ENCODE measurements at regions not wholly inside any gene's neighbourhood (a gene's known extent, or its start where the extent isn't known, plus 50 kb on each side); places are given as distances from the start of the nearest gene placed in this dataset.

GRCh38 chr14:56498112-56498511, 81.5 kb upstream of the TMEM260 start:
- Histone ChIP-seq H3F3A (ENCODE audit: insufficient read depth, low read length) (no peaks in the 10 kb centered on the region), H3K27ac (ENCODE audit: low read depth, low read length, poor library complexity, severe bottlenecking) (no peak overlapping the region), H3K27me3 (ENCODE audit: insufficient read depth, low read length) (no peaks in the 10 kb centered on the region), H3K4me1 (ENCODE audit: insufficient read depth, low read length, severe bottlenecking) (no peaks in the 10 kb centered on the region), H4K20me1 (ENCODE audit: insufficient read depth, low read length) (no peaks in the 10 kb centered on the region), H3K4me3 (ENCODE audit: low read depth, low read length, poor library complexity, severe bottlenecking) (no peak overlapping the region), H3K9ac (ENCODE audit: low read length) (no peak overlapping the region), H3K36me3 (ENCODE audit: insufficient read depth, low read length) (no peaks in the 10 kb centered on the region), H3K9me2 (ENCODE audit: low read depth, low read length) (no peaks in the 10 kb centered on the region), H3K4me2 (ENCODE audit: low read length) (no peak overlapping the region), H3K9me3 (ENCODE audit: low read length) (no peaks in the 10 kb centered on the region), H2AFZ (ENCODE audit: low read length) (no peak overlapping the region), H3K79me2 (ENCODE audit: insufficient read depth, low read length) (no peaks in the 10 kb centered on the region)
- TF ChIP-seq EZH2 (IDR thresholded peaks at IDR 0.05; ENCODE audit: borderline replicate concordance, low read length) = no peak
- no peak for TF ChIP-seq CTCF (IDR thresholded peaks at IDR 0.05; ENCODE audit: low read length)

GRCh38 chr14:56501909-56502530, 77.6 kb upstream of the TMEM260 start:
- no peak for TF ChIP-seq CTCF (IDR thresholded peaks at IDR 0.05; ENCODE audit: low read length)
- TF ChIP-seq EZH2 (IDR thresholded peaks at IDR 0.05; ENCODE audit: borderline replicate concordance, low read length) = no peak
- no peak overlapping the region for H3K9ac ChIP-seq (ENCODE audit: low read length)
- no peak overlapping the region for H2AFZ ChIP-seq (ENCODE audit: low read length)
- H3K27ac ChIP-seq (ENCODE audit: low read depth, low read length, poor library complexity, severe bottlenecking) = no peak overlapping the region
- H3K4me3 ChIP-seq (ENCODE audit: low read depth, low read length, poor library complexity, severe bottlenecking) = no peak overlapping the region
- H3K9me2 ChIP-seq (ENCODE audit: low read depth, low read length) = no peaks in the 10 kb centered on the region
- no peak overlapping the region for H3K4me2 ChIP-seq (ENCODE audit: low read length)
- no peaks in the 10 kb centered on the region for H3K79me2 ChIP-seq (ENCODE audit: insufficient read depth, low read length)
- no peaks in the 10 kb centered on the region for H3K9me3 ChIP-seq (ENCODE audit: low read length)
- H3K27me3 ChIP-seq (ENCODE audit: insufficient read depth, low read length) = no peaks in the 10 kb centered on the region
- H3K4me1 ChIP-seq (ENCODE audit: insufficient read depth, low read length, severe bottlenecking) = no peaks in the 10 kb centered on the region
- H4K20me1 ChIP-seq (ENCODE audit: insufficient read depth, low read length) = no peaks in the 10 kb centered on the region
- no peaks in the 10 kb centered on the region for H3K36me3 ChIP-seq (ENCODE audit: insufficient read depth, low read length)
- H3F3A ChIP-seq (ENCODE audit: insufficient read depth, low read length) = no peaks in the 10 kb centered on the region

- no peaks in the 10 kb centered on the region for H3K27me3 ChIP-seq (ENCODE audit: insufficient read depth, low read length)
- H3K79me2 ChIP-seq (ENCODE audit: insufficient read depth, low read length) = no peaks in the 10 kb centered on the region
- H3K9ac ChIP-seq (ENCODE audit: low read length) = no peak overlapping the region
- H3K9me3 ChIP-seq (ENCODE audit: low read length) = no peaks in the 10 kb centered on the region
- H3K27ac ChIP-seq (ENCODE audit: low read depth, low read length, poor library complexity, severe bottlenecking) = no peak overlapping the region
- H3F3A ChIP-seq (ENCODE audit: insufficient read depth, low read length) = no peaks in the 10 kb centered on the region
- H3K4me2 ChIP-seq (ENCODE audit: low read length) = no peak overlapping the region
- TF ChIP-seq EZH2 (IDR thresholded peaks at IDR 0.05; ENCODE audit: borderline replicate concordance, low read length) (no peak), CTCF (IDR thresholded peaks at IDR 0.05; ENCODE audit: low read length) (no peak)
- no peak overlapping the region for H2AFZ ChIP-seq (ENCODE audit: low read length)
- no peaks in the 10 kb centered on the region for H3K36me3 ChIP-seq (ENCODE audit: insufficient read depth, low read length)
- no peaks in the 10 kb centered on the region for H3K9me2 ChIP-seq (ENCODE audit: low read depth, low read length)
- H4K20me1 ChIP-seq (ENCODE audit: insufficient read depth, low read length) = no peaks in the 10 kb centered on the region
- no peaks in the 10 kb centered on the region for H3K4me1 ChIP-seq (ENCODE audit: insufficient read depth, low read length, severe bottlenecking)
- H3K4me3 ChIP-seq (ENCODE audit: low read depth, low read length, poor library complexity, severe bottlenecking) = no peak overlapping the region
Measured at GRCh38 chr14:56505361-56505760, 74.2 kb upstream of the TMEM260 start.
